ENCODE measurements at regions not wholly inside any gene's neighbourhood (a gene's known extent, or its start where the extent isn't known, plus 50 kb on each side); places are given as distances from the start of the nearest gene placed in this dataset.

- no peak overlapping the region for H4K5ac ChIP-seq (ENCODE audit: insufficient read length, low read depth, low read length)
- no peaks in the 10 kb centered on the region for H4K20me1 ChIP-seq (ENCODE audit: control insufficient read depth, insufficient read depth, insufficient read length)
- H3K4me1 Mint-ChIP-seq = peaks cover 6 to 12% of the 10 kb centered on the region in 2 experiments; a peak in 3 of 4 replicates
- H3K56ac ChIP-seq (ENCODE audit: insufficient read length, low read depth, low read length) = no peak overlapping the region
- no peak overlapping the region for H2BK120ac ChIP-seq (ENCODE audit: low read depth, low read length, poor library complexity, severe bottlenecking)
- no peak for DNase-seq
- no peak overlapping the region for H3K18ac ChIP-seq (ENCODE audit: insufficient read length, low read depth, low read length)
- no peak overlapping the region for H4K91ac ChIP-seq (ENCODE audit: insufficient read length, low read depth, low read length)
- no peak overlapping the region for H2BK12ac ChIP-seq (ENCODE audit: insufficient read length, low read depth, low read length)
- H3K9me3 ChIP-seq (ENCODE audit: control insufficient read depth, low read depth, low read length) = no peaks in the 10 kb centered on the region
- no peaks in the 10 kb centered on the region for H3K79me2 ChIP-seq (ENCODE audit: insufficient read depth, low read length)
- TF ChIP-seq, protein P1, sequence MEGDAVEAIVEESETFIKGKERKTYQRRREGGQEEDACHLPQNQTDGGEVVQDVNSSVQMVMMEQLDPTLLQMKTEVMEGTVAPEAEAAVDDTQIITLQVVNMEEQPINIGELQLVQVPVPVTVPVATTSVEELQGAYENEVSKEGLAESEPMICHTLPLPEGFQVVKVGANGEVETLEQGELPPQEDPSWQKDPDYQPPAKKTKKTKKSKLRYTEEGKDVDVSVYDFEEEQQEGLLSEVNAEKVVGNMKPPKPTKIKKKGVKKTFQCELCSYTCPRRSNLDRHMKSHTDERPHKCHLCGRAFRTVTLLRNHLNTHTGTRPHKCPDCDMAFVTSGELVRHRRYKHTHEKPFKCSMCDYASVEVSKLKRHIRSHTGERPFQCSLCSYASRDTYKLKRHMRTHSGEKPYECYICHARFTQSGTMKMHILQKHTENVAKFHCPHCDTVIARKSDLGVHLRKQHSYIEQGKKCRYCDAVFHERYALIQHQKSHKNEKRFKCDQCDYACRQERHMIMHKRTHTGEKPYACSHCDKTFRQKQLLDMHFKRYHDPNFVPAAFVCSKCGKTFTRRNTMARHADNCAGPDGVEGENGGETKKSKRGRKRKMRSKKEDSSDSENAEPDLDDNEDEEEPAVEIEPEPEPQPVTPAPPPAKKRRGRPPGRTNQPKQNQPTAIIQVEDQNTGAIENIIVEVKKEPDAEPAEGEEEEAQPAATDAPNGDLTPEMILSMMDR (conservative IDR thresholded peaks at IDR 0.05) = no peak
- H3K4me3 Mint-ChIP-seq = no peak overlapping the region
- H3K9ac ChIP-seq (ENCODE audit: extremely low read depth, insufficient read length, low read length) = no peak overlapping the region
- H3K27me3 ChIP-seq (ENCODE audit: insufficient read depth, low read length) = no peaks in the 10 kb centered on the region
- H3K14ac ChIP-seq (ENCODE audit: insufficient read depth, low read length) = no peak overlapping the region
- H3K9me3 Mint-ChIP-seq = no peaks in the 10 kb centered on the region
- no peak overlapping the region for H3K4me2 ChIP-seq (ENCODE audit: insufficient read depth, insufficient read length, low read length)
- H3K36me3 Mint-ChIP-seq (ENCODE audit: insufficient read depth in 1 of 3, low read depth in 3 of 3) = no peaks in the 10 kb centered on the region
- H3K27ac Mint-ChIP-seq = no peak overlapping the region
- no peak overlapping the region for H2BK5ac ChIP-seq (ENCODE audit: insufficient read length, low read length)
- no peaks in the 10 kb centered on the region for H3K79me1 ChIP-seq (ENCODE audit: insufficient read depth, low read depth, low read length, poor library complexity, severe bottlenecking)
- no peak overlapping the region for H2BK20ac ChIP-seq (ENCODE audit: low read depth, low read length, poor library complexity, severe bottlenecking)
- no peak overlapping the region for H2BK15ac ChIP-seq (ENCODE audit: low read depth, low read length)
- no peaks in the 10 kb centered on the region for H3K23me2 ChIP-seq (ENCODE audit: insufficient read length, low read depth, low read length, poor library complexity, severe bottlenecking)
- no peak overlapping the region for H3K4ac ChIP-seq (ENCODE audit: low read depth, low read length)
- H3K27ac ChIP-seq (ENCODE audit: insufficient read length, low read depth, low read length) = no peak overlapping the region
- H3K23ac ChIP-seq (ENCODE audit: insufficient read length, low read depth, low read length) = no peak overlapping the region
- H3T11ph ChIP-seq (ENCODE audit: low read length) = no peak overlapping the region
- H2AFZ ChIP-seq (ENCODE audit: low read length) = no peak overlapping the region
- no peak overlapping the region for H2AK5ac ChIP-seq (ENCODE audit: insufficient read length, low read length)
- no CpG with 5 or more reads among the region's 3 CpGs for WGBS (ENCODE audit: extremely low coverage, insufficient read length, low lambda C conversion rate)
- no peaks in the 10 kb centered on the region for H3K4me1 ChIP-seq (ENCODE audit: insufficient read depth, low read length)
- no peaks in the 10 kb centered on the region for H3K27me3 Mint-ChIP-seq (ENCODE audit: low read depth)
- H4K8ac ChIP-seq (replicated peaks; ENCODE audit: insufficient read length, low read depth, low read length) = no peak overlapping the region
Observed at GRCh38 chr4:163858515-163858914, 364.0 kb downstream of the TMA16 start.
